NCI-H1417 treated with DMSO at 0.1 percent for 48 hours (cell line): ENCODE measurements at regions not wholly inside any gene's neighbourhood (a gene's known extent, or its start where the extent isn't known, plus 50 kb on each side); places are given as distances from the start of the nearest gene placed in this dataset.
"Not testable (repeated sequence)": the region's sequence is repeated elsewhere in the genome, so short reads cannot be mapped to it uniquely, and the experiment has no call there.

Source experiments
- DNase-seq: peaks from one replicate; lab custom pipeline; 2025; lab: John Stamatoyannopoulos, UW

DNA sequence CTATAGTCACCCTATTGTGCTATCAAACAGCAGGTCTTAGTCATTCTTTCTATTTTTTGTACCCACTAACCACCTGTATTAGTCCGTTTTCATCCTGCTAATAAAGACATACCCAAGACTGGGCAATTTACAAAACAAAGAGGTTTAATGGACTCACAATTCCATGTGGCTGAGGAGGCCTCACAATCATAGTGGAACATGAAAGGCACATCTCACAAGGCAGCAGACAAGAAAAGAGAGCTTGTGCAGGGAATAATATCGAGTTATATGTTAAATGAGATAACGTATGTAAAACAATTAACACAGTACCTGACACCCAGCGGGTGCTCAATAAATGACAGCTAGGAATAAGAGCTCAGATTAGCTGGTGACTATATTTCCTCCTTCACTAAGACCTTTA lies 88.1 kb upstream of the WDR44 start:
- no peak for DNase-seq

DNA sequence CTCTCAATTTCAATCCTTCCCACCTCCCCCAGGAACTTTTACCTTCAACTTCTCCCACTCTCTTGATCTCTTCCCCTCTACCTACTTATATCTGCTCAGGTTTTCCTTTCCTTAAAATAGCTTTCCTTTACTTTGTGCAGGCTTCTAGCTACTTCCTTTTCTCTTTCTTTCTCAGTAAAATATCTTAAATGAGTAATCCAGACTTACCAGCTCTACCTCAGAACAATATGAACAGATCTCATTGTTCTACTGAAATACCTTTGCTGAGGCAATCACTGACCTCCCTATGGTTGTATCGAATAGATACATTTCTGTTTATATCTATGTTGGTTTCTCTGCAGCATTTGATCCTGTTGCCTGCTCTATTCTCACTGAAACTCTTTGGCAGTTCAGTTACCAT lies 86.7 kb upstream of the WDR44 start:
- DNase-seq, result no peak

DNA sequence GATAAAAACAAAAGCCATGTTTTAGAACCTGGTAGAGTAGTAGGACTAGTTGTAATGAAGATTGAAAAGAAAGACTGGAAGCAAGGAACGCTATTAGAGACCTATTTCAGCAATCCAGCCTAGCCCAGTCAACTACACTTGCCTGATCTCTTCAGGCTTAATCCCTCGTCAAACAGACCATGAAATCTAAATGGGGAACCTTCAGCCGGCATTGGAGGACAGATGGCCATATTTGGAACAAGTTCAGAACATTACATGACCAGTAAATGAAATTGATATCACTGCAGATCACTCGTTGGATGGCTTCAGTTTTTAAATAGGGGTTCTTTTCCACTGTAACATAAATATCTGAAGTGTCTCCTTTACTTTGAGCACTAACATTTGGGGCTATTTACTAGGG lies 84.8 kb upstream of the WDR44 start:
- no peak for DNase-seq

DNA sequence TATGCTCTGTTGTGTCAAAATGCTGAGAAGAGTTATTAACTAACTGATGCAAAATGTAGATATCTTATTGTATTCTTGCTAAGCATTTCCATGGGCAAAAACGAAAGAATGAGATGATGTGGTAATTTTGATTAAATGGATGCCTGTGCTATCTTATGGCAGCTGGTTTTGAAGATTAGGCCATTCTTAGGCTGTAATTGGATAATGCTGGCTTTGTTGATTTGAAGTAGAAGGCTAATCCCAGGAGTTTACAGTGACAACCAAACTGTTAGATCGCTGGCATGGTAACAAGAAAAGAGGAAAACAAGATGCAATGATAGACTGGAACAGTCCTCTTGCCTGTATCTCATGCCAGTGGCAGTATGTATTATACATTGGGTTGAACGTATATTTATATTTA lies 74.1 kb upstream of the WDR44 start:
- DNase-seq, result no peak

GRCh38 chrX:118272242-118272641 lies 73.7 kb upstream of the WDR44 start:
- no peak for DNase-seq

DNA sequence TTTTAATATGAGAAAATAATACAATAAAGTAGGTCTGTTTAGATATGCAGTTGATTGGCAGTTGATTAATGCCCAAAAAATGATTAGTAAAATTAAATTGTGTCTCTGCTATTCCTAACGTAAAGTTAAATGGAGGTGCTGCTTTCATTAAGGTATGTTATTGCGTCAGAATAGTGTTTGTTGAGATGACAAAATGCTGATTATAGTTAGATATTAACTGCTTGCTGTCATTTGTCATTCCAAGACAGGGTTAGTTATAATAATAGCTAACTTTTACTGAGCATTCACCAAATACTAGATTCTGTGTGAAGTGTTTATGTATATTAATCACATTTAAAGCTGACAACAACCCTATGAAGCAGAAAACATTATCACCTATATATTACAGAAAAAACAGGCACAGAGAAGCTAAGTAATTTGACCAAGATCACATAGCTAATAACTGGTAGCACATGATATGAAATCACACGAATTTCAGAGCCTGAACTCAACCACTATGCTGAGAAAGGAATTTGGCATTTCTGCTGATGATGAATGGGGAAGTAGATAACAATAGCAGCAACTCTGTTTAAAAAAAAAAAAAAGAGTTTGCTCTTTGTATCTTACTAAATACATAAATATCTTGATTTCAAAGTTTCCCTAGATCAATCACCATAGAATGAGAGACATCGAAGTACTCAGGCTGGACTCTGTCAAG lies 59.7 kb upstream of the WDR44 start:
- DNase-seq, result no peak

GRCh38 chrX:118295818-118296217 lies 50.1 kb upstream of the WDR44 start:
- DNase-seq, result not testable (repeated sequence)
